ENCODE measurements at regions not wholly inside any gene's neighbourhood (a gene's known extent, or its start where the extent isn't known, plus 50 kb on each side); places are given as distances from the start of the nearest gene placed in this dataset.

GRCh38 chr20:7220755-7221154 is 453.3 kb downstream of the BMP2 start:
- 86% methylated on average over 1 of the region's 1 CpG for WGBS
- no peaks in the 10 kb centered on the region for H3K36me3 ChIP-seq
- H3K27ac ChIP-seq, result no peak overlapping the region
- no peak for DNase-seq (ENCODE audit: low spot score)
- H3K9me3 ChIP-seq, result no peaks in the 10 kb centered on the region
- intact Hi-C loops (cut with DNase I), result no loop called here
- H3K4me3 ChIP-seq, result no peak overlapping the region
- no peaks in the 10 kb centered on the region for H3K4me1 ChIP-seq (replicated peaks)
- H3K27me3 ChIP-seq (replicated peaks; ENCODE audit: insufficient read depth), result no peaks in the 10 kb centered on the region
- TF ChIP-seq POLR2A (IDR thresholded peaks at IDR 0.05) (no peak), POLR2AphosphoS5 (IDR thresholded peaks at IDR 0.05) (no peak), CTCF (IDR thresholded peaks at IDR 0.05) (no peak)

- Histone ChIP-seq H3K4me1 (replicated peaks) (no peaks in the 10 kb centered on the region), H3K9me3 (no peaks in the 10 kb centered on the region), H3K36me3 (no peaks in the 10 kb centered on the region), H3K27ac (no peak overlapping the region), H3K4me3 (no peak overlapping the region), H3K27me3 (replicated peaks; ENCODE audit: insufficient read depth) (no peaks in the 10 kb centered on the region)
- intact Hi-C loops (cut with DNase I), result no loop called here
- WGBS, result 77% methylated on average over 2 of the region's 2 CpGs
- no peak for TF ChIP-seq POLR2A (IDR thresholded peaks at IDR 0.05)
- no peak for TF ChIP-seq CTCF (IDR thresholded peaks at IDR 0.05)
- DNase-seq (ENCODE audit: low spot score), result no peak
These were observed 458.7 kb downstream of the BMP2 start for GRCh38 chr20:7226156-7226555.

GRCh38 chr20:7231303-7231702 is 463.8 kb downstream of the BMP2 start:
- no peak for DNase-seq (ENCODE audit: low spot score)
- H3K4me3 ChIP-seq, result no peak overlapping the region
- no peaks in the 10 kb centered on the region for H3K4me1 ChIP-seq (replicated peaks)
- TF ChIP-seq POLR2A (IDR thresholded peaks at IDR 0.05), result no peak
- TF ChIP-seq POLR2AphosphoS5 (IDR thresholded peaks at IDR 0.05), result no peak
- TF ChIP-seq CTCF (IDR thresholded peaks at IDR 0.05), result no peak
- H3K27ac ChIP-seq, result no peak overlapping the region
- no peaks in the 10 kb centered on the region for H3K9me3 ChIP-seq
- H3K36me3 ChIP-seq, result no peaks in the 10 kb centered on the region
- H3K27me3 ChIP-seq (replicated peaks; ENCODE audit: insufficient read depth), result no peaks in the 10 kb centered on the region
- intact Hi-C loops (cut with DNase I), result no loop called here

DNA sequence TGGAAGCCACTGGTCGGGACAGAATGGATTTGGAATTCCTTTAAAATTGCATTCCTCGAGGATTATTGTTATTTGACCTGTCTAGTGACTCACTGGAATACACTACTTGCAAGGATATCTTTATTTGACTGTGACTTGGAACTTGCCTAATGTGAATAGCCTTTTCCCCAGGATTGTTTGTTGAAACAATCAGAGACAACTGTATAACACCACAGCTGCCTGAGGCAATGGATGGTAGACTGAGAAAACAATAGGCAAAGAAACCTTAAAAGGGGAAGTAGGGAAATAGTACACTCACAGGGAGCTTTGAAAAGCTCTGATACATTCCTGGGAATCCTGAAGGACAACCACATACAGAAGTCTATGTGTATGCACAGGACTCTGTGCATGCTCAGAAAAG is 465.3 kb downstream of the BMP2 start:
- H3K27me3 ChIP-seq (replicated peaks; ENCODE audit: insufficient read depth), result no peaks in the 10 kb centered on the region
- 84% methylated on average over 2 of the region's 2 CpGs for WGBS
- intact Hi-C loops (cut with DNase I), result no loop called here
- no peak for DNase-seq (ENCODE audit: low spot score)
- H3K27ac ChIP-seq, result no peak overlapping the region
- H3K9me3 ChIP-seq, result no peaks in the 10 kb centered on the region
- no peak overlapping the region for H3K4me3 ChIP-seq
- no peaks in the 10 kb centered on the region for H3K4me1 ChIP-seq (replicated peaks)
- TF ChIP-seq POLR2AphosphoS5 (IDR thresholded peaks at IDR 0.05) (no peak), POLR2A (IDR thresholded peaks at IDR 0.05) (no peak), CTCF (IDR thresholded peaks at IDR 0.05) (no peak)
- H3K36me3 ChIP-seq, result no peaks in the 10 kb centered on the region

GRCh38 chr20:7237251-7237650 is 469.8 kb downstream of the BMP2 start:
- intact Hi-C loops (cut with DNase I), result no loop called here
- Histone ChIP-seq H3K36me3 (no peaks in the 10 kb centered on the region), H3K4me1 (replicated peaks) (no peaks in the 10 kb centered on the region), H3K27me3 (replicated peaks; ENCODE audit: insufficient read depth) (no peaks in the 10 kb centered on the region), H3K27ac (no peak overlapping the region), H3K4me3 (no peak overlapping the region), H3K9me3 (no peaks in the 10 kb centered on the region)
- WGBS, result 94% methylated on average over 1 of the region's 1 CpG
- no peak for TF ChIP-seq CTCF (IDR thresholded peaks at IDR 0.05)
- TF ChIP-seq POLR2AphosphoS5 (IDR thresholded peaks at IDR 0.05), result no peak
- TF ChIP-seq POLR2A (IDR thresholded peaks at IDR 0.05), result no peak
- DNase-seq (ENCODE audit: low spot score), result no peak
